ENCODE measurements at regions not wholly inside any gene's neighbourhood (a gene's known extent, or its start where the extent isn't known, plus 50 kb on each side); places are given as distances from the start of the nearest gene placed in this dataset.

- Histone ChIP-seq H3K4me3 (no peak overlapping the region), H3K4me1 (no peaks in the 10 kb centered on the region), H3K9me3 (peaks cover 0 to 99% of the 10 kb centered on the region in 2 donors), H3K27ac (no peak overlapping the region), H3K27me3 (peaks cover 0 to 44% of the 10 kb centered on the region in 2 donors), H3K36me3 (no peaks in the 10 kb centered on the region)
- no peak for TF ChIP-seq CTCF (IDR thresholded peaks at IDR 0.05)
- ATAC-seq (no peak), DNase-seq (no peak)
- intact Hi-C loops (cut with DNase I) = no loop called here
Measured at GRCh38 chr12:34354239-34355200, 332.2 kb downstream of the ALG10 start.

DNA sequence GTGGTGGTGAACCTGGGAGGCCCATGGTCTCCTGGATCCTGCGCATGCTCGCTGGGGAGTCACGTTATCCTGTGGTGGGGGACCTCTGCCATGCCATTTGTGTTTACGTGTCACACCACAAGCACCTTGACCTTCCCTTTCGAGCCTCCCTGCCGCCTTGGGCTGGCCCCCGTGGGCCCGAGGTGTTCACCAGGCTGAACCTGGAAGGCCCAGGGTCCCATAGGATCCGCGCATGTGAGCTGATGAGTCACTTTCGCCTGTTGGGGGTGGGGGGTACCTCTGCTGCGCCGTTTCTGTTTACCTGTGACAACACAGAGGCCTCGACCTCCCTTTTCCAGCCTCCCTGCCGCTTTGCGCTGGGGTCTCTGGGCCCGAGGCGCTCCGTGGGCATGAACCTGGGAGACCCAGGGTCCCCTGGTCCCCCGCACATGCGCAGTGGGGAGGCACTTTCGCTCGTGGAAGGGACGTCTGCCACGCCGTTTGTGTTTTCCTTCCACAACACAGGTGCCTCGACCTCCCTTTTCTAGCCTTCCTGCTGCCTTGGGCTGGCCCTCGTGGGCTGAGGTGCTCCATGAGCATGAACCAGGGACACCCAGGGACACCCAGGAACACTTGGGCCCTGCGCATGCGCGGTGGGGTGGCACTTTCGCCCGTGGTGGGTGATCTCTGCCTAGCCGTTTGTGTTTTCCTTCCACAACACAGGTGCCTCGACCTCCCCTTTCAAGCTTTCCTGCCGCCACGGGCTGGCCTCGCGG is 334.1 kb downstream of the ALG10 start:
- no peak for ATAC-seq
- H3K4me1 ChIP-seq = no peaks in the 10 kb centered on the region
- H3K9me3 ChIP-seq = peaks cover 0 to 99% of the 10 kb centered on the region in 2 donors
- H3K27ac ChIP-seq = no peak overlapping the region
- TF ChIP-seq CTCF (IDR thresholded peaks at IDR 0.05) = no peak
- intact Hi-C loops (cut with DNase I) = no loop called here
- no peak overlapping the region for H3K4me3 ChIP-seq
- peaks cover 0 to 44% of the 10 kb centered on the region in 2 donors for H3K27me3 ChIP-seq
- H3K36me3 ChIP-seq = no peaks in the 10 kb centered on the region
- no peak for DNase-seq

DNA sequence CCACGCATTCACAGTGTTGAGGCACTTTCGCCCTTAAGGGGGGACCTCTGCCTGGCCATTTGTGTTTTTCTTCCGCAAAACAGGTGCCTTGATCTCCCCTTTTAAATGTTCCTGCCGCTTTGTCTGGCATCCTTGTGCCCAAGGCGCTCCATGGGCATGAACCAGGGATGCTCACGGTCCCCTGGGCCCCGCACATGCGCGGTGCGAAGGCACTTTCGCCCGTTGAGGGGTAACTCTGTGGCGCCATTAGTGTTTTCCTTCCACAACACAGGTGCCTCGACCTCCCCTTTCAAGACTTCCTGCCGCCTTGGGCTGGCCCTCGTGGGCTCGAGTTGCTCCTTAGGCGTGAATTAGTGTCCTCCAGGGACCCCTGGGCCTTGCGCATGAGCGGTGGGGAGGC is 335.5 kb downstream of the ALG10 start:
- no peak for ATAC-seq
- H3K9me3 ChIP-seq = peaks cover 0 to 99% of the 10 kb centered on the region in 2 donors

DNA sequence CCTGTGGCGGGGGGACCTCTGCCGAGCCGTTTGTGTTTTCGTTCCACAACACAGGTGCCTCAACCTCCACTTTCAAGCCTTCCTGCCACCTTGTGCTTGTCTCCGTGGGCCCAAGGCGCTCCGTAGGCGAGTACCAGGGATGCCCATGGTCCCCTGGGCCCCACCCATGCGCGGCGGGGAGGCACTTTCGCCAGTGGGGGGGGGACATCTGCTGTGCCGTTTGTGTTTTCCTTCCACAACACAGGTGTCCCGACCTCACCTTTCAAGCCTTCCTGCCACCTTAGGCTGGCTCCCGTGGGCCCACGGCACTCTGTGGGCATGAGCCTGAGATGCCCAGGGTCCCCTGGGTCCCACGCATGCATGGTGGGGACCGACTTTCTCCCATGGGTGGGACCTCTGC is 335.9 kb downstream of the ALG10 start:
- peaks cover 0 to 42% of the 10 kb centered on the region in 2 donors for H3K27me3 ChIP-seq
- no peak for TF ChIP-seq CTCF (IDR thresholded peaks at IDR 0.05)
- H3K4me1 ChIP-seq = no peaks in the 10 kb centered on the region
- DNase-seq = no peak
- H3K9me3 ChIP-seq = peaks cover 0 to 99% of the 10 kb centered on the region in 2 donors
- ATAC-seq = no peak
- no peak overlapping the region for H3K27ac ChIP-seq
- intact Hi-C loops (cut with DNase I) = no loop called here
- no peak overlapping the region for H3K4me3 ChIP-seq
- H3K36me3 ChIP-seq = no peaks in the 10 kb centered on the region

More for the DNA sequence above, 335.5 kb downstream of the ALG10 start:
- H3K4me1 ChIP-seq = no peaks in the 10 kb centered on the region
- no peak overlapping the region for H3K27ac ChIP-seq
- no peak overlapping the region for H3K4me3 ChIP-seq
- peaks cover 0 to 45% of the 10 kb centered on the region in 2 donors for H3K27me3 ChIP-seq
- intact Hi-C loops (cut with DNase I) = no loop called here
- no peak for TF ChIP-seq CTCF (IDR thresholded peaks at IDR 0.05)
- DNase-seq = no peak
- H3K36me3 ChIP-seq = no peaks in the 10 kb centered on the region
